Globus pallidus (tissue), 1 donor: ENCODE measurements at regions not wholly inside any gene's neighbourhood (a gene's known extent, or its start where the extent isn't known, plus 50 kb on each side); places are given as distances from the start of the nearest gene placed in this dataset.

Experiments
- DNase-seq: peaks from one replicate; pipeline ENCODE4 v3.0.0-alpha.2; 2015; ENCODE audit warnings: low spot score

- peak; percentile 85 for DNase-seq
Measured at GRCh38 chr11:121741761-121742361, 289.1 kb upstream of the SORL1-AS1 start.

- peak; percentile 51 for DNase-seq
Measured at GRCh38 chr11:121741351-121741760, 288.6 kb upstream of the SORL1-AS1 start.

DNA sequence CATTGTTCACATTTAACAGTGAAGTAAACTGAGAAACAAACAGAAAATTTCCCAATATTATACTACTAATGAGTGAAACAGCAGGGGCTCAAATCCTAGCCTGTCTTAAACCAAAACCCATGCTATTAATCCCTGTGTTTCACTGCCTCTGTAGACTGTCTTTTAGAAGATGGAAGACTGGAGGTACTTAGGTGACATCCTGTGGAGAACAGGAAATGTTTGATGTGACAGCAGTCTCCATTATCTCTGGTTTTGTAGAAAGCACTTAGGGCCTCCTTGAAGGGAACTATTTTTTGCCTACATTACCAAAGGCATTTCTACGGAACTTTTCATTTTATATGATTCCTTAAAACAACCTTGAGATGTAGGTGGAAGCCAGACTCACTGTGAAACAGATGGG is 288.1 kb upstream of the SORL1-AS1 start:
- DNase-seq: no peak

DNA sequence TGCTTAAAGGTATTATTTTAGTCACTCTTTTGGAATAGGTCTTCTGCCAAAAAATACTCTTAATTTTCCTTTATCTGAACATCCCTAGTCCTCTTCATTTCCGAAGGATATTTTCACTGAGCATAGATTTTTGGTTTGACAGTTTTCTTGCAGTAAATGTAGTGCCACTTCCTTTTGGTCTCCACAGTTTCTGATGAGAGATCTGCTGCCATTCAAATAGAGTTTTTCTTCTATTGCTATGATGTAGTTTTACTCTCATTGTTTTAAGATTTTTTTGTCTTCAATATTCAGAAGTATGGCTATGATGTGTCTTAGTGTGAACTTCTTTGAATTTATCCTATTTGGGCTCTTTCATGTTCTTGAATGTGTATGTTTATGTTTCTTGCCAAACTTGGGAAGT is 281.1 kb upstream of the SORL1-AS1 start:
- DNase-seq: no peak

DNA sequence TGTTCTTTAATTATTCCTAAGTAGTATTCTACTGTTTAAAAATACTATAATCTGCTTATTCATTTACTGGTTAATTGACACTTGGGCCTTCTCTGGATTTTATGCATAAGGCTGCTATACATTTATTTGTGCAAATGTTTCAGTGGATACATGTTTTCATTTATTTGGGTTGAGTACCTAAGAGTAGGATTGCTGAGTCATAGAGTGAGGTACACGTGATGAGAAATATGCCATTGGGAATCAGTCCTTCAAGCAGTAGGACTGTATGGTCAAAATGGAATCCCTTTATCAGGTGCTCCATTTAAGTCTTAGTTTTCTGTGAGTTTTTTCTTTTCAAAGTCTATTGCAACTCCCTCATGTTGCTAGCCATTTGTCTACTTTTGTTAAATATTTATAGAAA is 275.2 kb upstream of the SORL1-AS1 start:
- DNase-seq: no peak

- DNase-seq: peak; percentile 79
Measured at GRCh38 chr11:121723246-121723741, 270.5 kb upstream of the SORL1-AS1 start.

DNA sequence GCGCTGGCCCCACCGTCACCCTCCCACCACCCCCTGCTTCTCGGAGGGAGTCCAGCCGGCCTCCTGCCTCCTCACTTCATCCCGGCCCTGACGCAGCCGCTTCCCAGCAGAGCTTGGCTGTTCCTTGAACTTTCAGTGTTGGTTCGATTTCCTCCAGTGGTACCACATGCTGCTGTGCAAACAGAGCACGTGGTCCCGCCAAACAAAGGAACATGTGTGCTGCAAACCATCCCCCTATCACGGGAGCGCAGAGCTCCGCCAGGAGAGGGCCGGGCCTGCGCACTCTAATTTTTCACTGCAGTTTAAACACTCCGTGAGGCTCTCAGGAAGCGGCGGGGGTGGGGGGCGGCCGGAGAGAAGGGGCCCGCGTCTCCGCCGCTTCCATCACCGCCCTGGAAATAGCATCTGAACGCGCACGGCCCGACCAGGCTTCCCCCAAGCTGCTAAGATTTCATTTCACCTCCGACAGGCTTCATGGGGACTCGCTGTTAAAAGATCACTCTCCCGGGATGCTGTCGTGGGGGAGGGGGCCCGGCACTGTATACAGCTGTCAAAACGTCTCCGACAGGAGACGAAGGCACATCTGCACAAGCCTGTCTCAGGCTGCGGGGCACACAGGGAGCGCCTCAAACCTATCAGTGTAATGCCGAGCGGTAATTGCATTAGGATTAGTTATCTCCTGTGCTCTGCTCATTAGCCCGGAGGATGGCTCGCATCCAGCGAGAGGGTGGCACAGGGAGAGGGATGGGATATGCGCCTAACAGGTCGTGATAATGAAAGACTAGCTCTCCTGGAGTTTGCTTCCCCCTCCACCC is 269.9 kb upstream of the SORL1-AS1 start:
- peak; percentile 98 for DNase-seq

GRCh38 chr11:121721961-121722360 is 269.2 kb upstream of the SORL1-AS1 start:
- DNase-seq: peak; percentile 89

- no peak for DNase-seq
Measured at GRCh38 chr11:121721448-121721847, 268.7 kb upstream of the SORL1-AS1 start.

DNA sequence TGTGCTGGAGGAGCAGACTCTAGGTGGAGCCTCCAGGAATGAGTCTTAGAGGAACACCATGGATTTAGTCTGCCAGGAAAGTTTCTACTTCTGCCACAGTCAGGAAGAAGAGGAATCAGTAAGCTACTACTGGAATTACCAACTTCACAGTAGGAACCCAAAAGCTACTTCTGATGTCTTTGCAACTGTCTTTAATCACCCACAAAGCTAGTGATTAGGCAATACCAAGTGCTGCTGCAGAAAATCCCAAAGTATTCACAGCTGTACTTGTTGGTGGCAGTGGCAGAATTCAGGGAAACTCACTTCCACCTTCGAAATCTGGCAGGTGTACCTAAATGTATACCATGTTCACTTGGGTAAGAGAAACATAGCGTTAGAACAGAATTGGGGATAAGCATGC is 264.5 kb upstream of the SORL1-AS1 start:
- no peak for DNase-seq

- no peak for DNase-seq
Measured at GRCh38 chr11:121716060-121716459, 263.3 kb upstream of the SORL1-AS1 start.

GRCh38 chr11:121715405-121715804 is 262.6 kb upstream of the SORL1-AS1 start:
- no peak for DNase-seq

- no peak for DNase-seq
Measured at GRCh38 chr11:121714351-121714750, 261.6 kb upstream of the SORL1-AS1 start.

GRCh38 chr11:121711939-121712338 is 259.2 kb upstream of the SORL1-AS1 start:
- DNase-seq: no peak

DNA sequence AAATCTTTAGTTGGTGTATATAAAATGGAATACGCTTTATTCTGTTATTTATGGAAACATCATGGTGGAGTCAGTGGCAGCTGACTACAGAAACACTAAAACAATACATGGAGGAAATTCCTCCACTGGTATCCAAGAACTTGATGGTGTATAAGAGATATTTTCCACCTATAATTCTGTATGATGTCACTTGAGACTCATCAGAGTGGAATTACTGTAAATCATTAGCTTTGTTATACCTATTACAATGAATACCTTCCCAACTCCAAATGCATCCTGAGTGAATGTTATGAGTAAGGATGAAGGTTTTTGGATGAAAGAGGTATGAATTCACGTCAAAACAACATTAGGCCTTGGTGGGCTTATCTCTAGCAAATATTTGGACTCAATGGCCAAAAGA is 258.5 kb upstream of the SORL1-AS1 start:
- no peak for DNase-seq

- DNase-seq: no peak
Measured at GRCh38 chr11:121706884-121707420, 254.2 kb upstream of the SORL1-AS1 start.

GRCh38 chr11:121703201-121703600 is 250.4 kb upstream of the SORL1-AS1 start:
- DNase-seq: no peak

DNA sequence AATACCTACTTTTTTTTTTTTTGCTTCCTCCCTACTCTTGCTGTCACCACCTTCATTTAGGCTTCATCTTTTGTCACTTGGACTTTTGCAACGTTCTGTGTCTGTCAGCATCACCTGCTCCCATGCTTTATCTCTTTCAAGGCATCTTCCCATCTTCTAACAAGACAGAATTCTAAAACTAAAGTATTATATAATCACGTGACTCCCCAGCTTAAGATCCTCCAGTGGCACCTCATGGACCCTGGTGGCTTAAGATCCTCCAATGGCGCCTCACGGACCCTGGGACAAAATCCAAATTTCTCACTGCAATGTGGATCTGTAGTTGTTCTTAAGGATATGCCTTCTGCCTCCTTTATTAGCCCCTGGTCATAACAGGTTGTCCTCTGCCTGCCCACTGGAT is 248.2 kb upstream of the SORL1-AS1 start:
- no peak for DNase-seq

GRCh38 chr11:121699801-121700200 is 247.0 kb upstream of the SORL1-AS1 start:
- DNase-seq: peak; percentile 71

DNA sequence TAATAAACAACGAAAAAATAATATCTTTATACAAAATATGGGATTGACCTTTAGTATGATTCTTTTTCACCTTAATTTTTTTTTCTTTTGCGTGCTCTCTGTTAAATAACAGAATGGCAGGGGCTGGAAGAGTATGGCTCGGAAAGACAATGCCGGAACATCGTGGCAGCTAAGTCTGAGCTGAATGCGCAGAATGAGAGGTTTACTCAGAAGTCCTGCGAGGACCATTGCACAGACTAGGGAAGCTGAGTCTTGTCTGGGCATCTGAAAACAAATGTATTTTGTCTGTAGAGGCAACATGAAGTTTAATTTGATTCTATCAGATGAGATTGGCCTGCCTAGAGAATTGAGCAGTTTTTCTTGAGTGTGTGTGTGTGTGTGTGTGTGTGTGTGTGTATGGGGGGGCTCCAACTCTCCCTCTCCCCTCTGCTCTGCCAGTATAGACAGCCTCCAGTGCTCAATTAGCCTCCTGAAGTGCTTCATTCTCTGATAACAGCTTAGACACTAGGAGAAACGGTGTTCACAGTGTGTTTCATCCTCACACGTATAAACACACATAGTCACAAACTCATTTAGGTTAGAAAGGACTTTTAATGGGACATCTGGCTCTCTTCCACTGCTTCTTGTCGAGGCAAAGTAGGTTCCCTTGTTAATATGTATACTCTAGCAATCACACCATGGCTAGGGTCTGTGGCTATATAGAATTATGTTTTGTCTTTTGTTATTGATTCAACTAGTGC is 244.3 kb upstream of the SORL1-AS1 start:
- DNase-seq: peak; percentile 56

DNA sequence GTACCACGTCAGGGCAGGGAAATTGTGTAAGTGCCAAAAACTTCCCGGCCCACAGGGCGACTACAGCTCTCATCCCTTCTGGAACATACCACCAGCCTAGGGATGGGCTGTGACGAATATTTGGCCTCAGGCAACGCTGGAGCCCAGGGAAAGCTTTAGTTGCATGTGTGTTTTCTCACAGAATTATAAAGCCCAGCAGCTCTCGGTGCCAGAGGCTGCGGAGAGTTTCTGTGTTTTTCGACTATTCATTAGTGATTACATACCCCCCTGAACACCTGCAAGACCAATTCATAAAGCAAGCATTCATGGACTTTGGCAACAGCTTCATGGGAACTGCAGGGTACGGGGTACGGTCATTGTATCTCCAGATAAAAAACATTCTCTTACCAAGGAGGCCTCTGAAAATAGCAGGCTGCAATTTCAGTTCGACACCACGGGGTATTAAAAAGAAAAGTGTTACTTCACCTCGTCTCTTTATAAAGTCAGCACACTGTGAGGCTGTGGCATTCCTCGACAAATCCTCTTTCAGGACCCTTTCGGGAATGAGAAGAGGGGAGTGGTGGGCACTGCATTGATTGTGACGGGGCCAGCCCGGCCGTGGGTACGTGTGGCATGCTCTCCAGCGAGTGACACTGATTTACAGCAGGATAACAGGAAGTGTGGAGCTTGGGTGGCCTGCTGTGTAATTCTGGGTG is 243.6 kb upstream of the SORL1-AS1 start:
- DNase-seq: peak; percentile 86

DNA sequence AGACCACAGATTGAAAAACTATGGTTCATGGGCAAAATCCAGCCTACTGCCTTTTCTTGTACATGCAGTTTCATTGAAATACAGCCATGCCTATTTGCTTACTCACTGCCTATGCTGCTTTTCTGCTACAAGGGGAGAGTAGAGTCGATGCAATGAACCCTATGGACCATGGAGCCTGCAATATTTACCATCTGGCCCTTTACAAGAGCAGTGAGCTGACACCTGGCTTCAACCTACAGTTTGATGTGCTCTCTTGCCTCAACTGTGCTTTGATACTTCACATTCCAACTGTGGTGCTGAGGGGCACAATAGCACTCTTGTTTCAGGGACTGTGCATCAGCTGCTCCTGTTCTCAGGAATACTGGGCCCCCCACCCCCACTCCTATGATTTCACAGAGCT is 239.5 kb upstream of the SORL1-AS1 start:
- no peak for DNase-seq
